WTC11 (cell line): ENCODE measurements at regions not wholly inside any gene's neighbourhood (a gene's known extent, or its start where the extent isn't known, plus 50 kb on each side); places are given as distances from the start of the nearest gene placed in this dataset.

Source experiments
- ATAC-seq: fragments of 200-7000 bp; cut with Tn5 transposase; 2 replicates; pipeline ENCODE4 v1.10.0; 2021; ENCODE audit warnings: mild to moderate bottlenecking, moderate library complexity
- CTCF ChIA-PET: fragments of 300-600 bp; sonication (Branson Sonifier 250); formaldehyde crosslinking; loops from one replicate; lab custom pipeline; 2021; ENCODE audit warnings: antibody characterized with exemption; lab: Charles Lee
- POLR2A ChIA-PET: fragments of 350-600 bp; sonication (Branson Sonifier 250); formaldehyde crosslinking; loops from one replicate; lab custom pipeline; 2021; ENCODE audit warnings: antibody characterized with exemption; lab: Charles Lee
- DNase-seq: peaks from one replicate; pipeline ENCODE4 v3.0.0; 2021; ENCODE audit warnings: low spot score
- H3K27ac Mint-ChIP-seq: 2 replicates; pipeline ENCODE4 v1.8.0; 2021; ENCODE audit warnings: mixed read lengths
- H3K27me3 Mint-ChIP-seq: 2 replicates; pipeline ENCODE4 v1.8.0; 2021; ENCODE audit warnings: low read depth, mild to moderate bottlenecking, moderate library complexity, mixed read lengths
- H3K36me3 Mint-ChIP-seq: 2 replicates; pipeline ENCODE4 v1.8.0; 2021; ENCODE audit warnings: mixed read lengths
- H3K4me1 Mint-ChIP-seq: 2 replicates; pipeline ENCODE4 v1.8.0; 2022; ENCODE audit warnings: mixed read lengths
- H3K4me3 Mint-ChIP-seq: 2 replicates; pipeline ENCODE4 v1.8.0; 2021; ENCODE audit warnings: mild to moderate bottlenecking, moderate library complexity, mixed read lengths
- H3K9me3 Mint-ChIP-seq: 2 replicates; pipeline ENCODE4 v1.8.0; 2021; ENCODE audit warnings: mixed read lengths
- AFF4 ChIP-seq: sonication (generic); formaldehyde crosslinking; IDR thresholded peaks from 2 replicates; pipeline ENCODE4 v1.8.1; 2023; ENCODE audit warnings: mild to moderate bottlenecking, missing genetic modification reagents, borderline replicate concordance
- ATF1 ChIP-seq: sonication (generic); formaldehyde crosslinking; IDR thresholded peaks from 2 replicates; pipeline ENCODE4 v1.8.1; 2023; ENCODE audit warnings: mild to moderate bottlenecking, moderate library complexity, missing genetic modification reagents
- ATF2 ChIP-seq: sonication (generic); formaldehyde crosslinking; IDR thresholded peaks from 2 replicates; pipeline ENCODE4 v1.8.1; 2022; ENCODE audit warnings: low read depth, missing genetic modification reagents, borderline replicate concordance
- CTCF ChIP-seq: fragments of 200-600 bp; IDR thresholded peaks from 2 replicates; pipeline ENCODE4 v1.8.0; 2022; ENCODE audit warnings: antibody characterized with exemption
- EMX1 ChIP-seq: fragments of 250-450 bp; sonication (Bioruptor Pico); IDR thresholded peaks from 2 replicates; pipeline ENCODE4 v1.8.0; 2021; ENCODE audit warnings: mild to moderate bottlenecking
- ETV6 ChIP-seq: sonication (generic); formaldehyde crosslinking; IDR thresholded peaks from 2 replicates; pipeline ENCODE4 v1.8.1; 2022; ENCODE audit warnings: mild to moderate bottlenecking, missing genetic modification reagents
- GABPB1 ChIP-seq: sonication (generic); formaldehyde crosslinking; IDR thresholded peaks from 2 replicates; pipeline ENCODE4 v1.8.1; 2023; ENCODE audit warnings: mild to moderate bottlenecking, missing genetic modification reagents
- GTF2I ChIP-seq: fragments of 250-450 bp; sonication (Bioruptor Pico); conservative IDR thresholded peaks from 2 replicates; pipeline ENCODE4 v1.4.0; 2021; ENCODE audit warnings: mild to moderate bottlenecking
- IRF2 ChIP-seq: sonication (generic); formaldehyde crosslinking; IDR thresholded peaks from 2 replicates; pipeline ENCODE4 v1.8.0; 2022; ENCODE audit warnings: low read depth, missing genetic modification reagents, borderline replicate concordance
- NFATC4 ChIP-seq: fragments of 250-450 bp; sonication (Bioruptor Pico); IDR thresholded peaks from 2 replicates; pipeline ENCODE4 v1.9.0; 2021; ENCODE audit warnings: mild to moderate bottlenecking
- NFYB ChIP-seq: sonication (generic); formaldehyde crosslinking; conservative IDR thresholded peaks from 2 replicates; pipeline ENCODE4 v1.8.0; 2022; ENCODE audit warnings: low read depth, missing genetic modification reagents
- NR1H2 ChIP-seq: sonication (generic); formaldehyde crosslinking; IDR thresholded peaks from 2 replicates; pipeline ENCODE4 v1.9.0; 2021; ENCODE audit warnings: mild to moderate bottlenecking, moderate library complexity, missing genetic modification reagents
- NR3C1 ChIP-seq: sonication (generic); formaldehyde crosslinking; conservative IDR thresholded peaks from 2 replicates; pipeline ENCODE4 v1.8.1; 2023; ENCODE audit warnings: low read depth, mild to moderate bottlenecking, missing genetic modification reagents
- OVOL2 ChIP-seq: fragments of 250-450 bp; sonication (Bioruptor Pico); IDR thresholded peaks from 2 replicates; pipeline ENCODE4 v1.9.0; 2021; ENCODE audit warnings: mild to moderate bottlenecking, borderline replicate concordance
- PREB ChIP-seq: sonication (generic); formaldehyde crosslinking; IDR thresholded peaks from 2 replicates; pipeline ENCODE4 v1.8.1; 2022; ENCODE audit warnings: mild to moderate bottlenecking, missing genetic modification reagents, moderate library complexity, borderline replicate concordance
- PRRX2 ChIP-seq: fragments of 250-450 bp; sonication (Bioruptor Pico); IDR thresholded peaks from 2 replicates; pipeline ENCODE4 v1.8.0; 2021; ENCODE audit warnings: mild to moderate bottlenecking
- SMAD4 ChIP-seq: sonication (generic); formaldehyde crosslinking; IDR thresholded peaks from 2 replicates; pipeline ENCODE4 v1.8.0; 2022; ENCODE audit warnings: mild to moderate bottlenecking, missing genetic modification reagents
- TEAD4 ChIP-seq: sonication (generic); formaldehyde crosslinking; IDR thresholded peaks from 2 replicates; pipeline ENCODE4 v1.8.0; 2022; ENCODE audit warnings: mild to moderate bottlenecking, missing genetic modification reagents
- ZMAT4 ChIP-seq: fragments of 250-450 bp; sonication (Bioruptor Pico); IDR thresholded peaks from 2 replicates; pipeline ENCODE4 v1.9.0; 2021; ENCODE audit warnings: mild to moderate bottlenecking
- ZNF263 ChIP-seq: sonication (generic); formaldehyde crosslinking; IDR thresholded peaks from 2 replicates; pipeline ENCODE4 v1.8.1; 2022; ENCODE audit warnings: low read depth, mild to moderate bottlenecking, moderate library complexity, missing genetic modification reagents
- ZNF423 ChIP-seq: fragments of 250-450 bp; sonication (Bioruptor Pico); IDR thresholded peaks from 2 replicates; pipeline ENCODE4 v2.1.2; 2022; ENCODE audit warnings: mild to moderate bottlenecking, moderate library complexity
- ZNF425 ChIP-seq: fragments of 250-450 bp; sonication (Bioruptor Pico); conservative IDR thresholded peaks from 2 replicates; pipeline ENCODE4 v1.9.0; 2021; ENCODE audit warnings: mild to moderate bottlenecking
- ZSCAN18 ChIP-seq: fragments of 250-450 bp; sonication (Bioruptor Pico); IDR thresholded peaks from 2 replicates; pipeline ENCODE4 v2.1.2; 2022; ENCODE audit warnings: mild to moderate bottlenecking, moderate library complexity

- peaks cover 6% of the 10 kb centered on the region; the same call in 1 of the 2 replicates for H3K9me3 Mint-ChIP-seq
- DNase-seq = no peak
- H3K27me3 Mint-ChIP-seq = peaks cover 3% of the 10 kb centered on the region; the same call in 1 of the 2 replicates
- TF ChIP-seq NR1H2 (CRISPR knock-in tag) (no peak), ATF1 (no peak), SMAD4 (CRISPR knock-in tag) (no peak), ZMAT4 (CRISPR knock-in tag) (no peak), ZNF263 (no peak), NFATC4 (CRISPR knock-in tag) (no peak), ZNF423 (CRISPR knock-in tag) (no peak), ZSCAN18 (CRISPR knock-in tag) (no peak), GABPB1 (CRISPR knock-in tag) (no peak), AFF4 (no peak), IRF2 (CRISPR knock-in tag) (no peak)
- peaks cover 3% of the 10 kb centered on the region for H3K4me1 Mint-ChIP-seq
- ChIA-PET CTCF (no interaction called here), POLR2A (no interaction called here)
- no peaks in the 10 kb centered on the region for H3K36me3 Mint-ChIP-seq
- no peak overlapping the region for H3K27ac Mint-ChIP-seq
- no peak overlapping the region for H3K4me3 Mint-ChIP-seq
- ATAC-seq = no peak
Measured at GRCh38 chr13:103521532-103521931, 455.3 kb upstream of the SLC10A2 start.

- H3K4me3 Mint-ChIP-seq = no peak overlapping the region
- ChIA-PET CTCF (no interaction called here), POLR2A (no interaction called here)
- H3K27me3 Mint-ChIP-seq = peaks cover 3% of the 10 kb centered on the region; the same call in 1 of the 2 replicates
- no peaks in the 10 kb centered on the region for H3K36me3 Mint-ChIP-seq
- DNase-seq (no peak), ATAC-seq (no peak)
- H3K4me1 Mint-ChIP-seq = peaks cover 10% of the 10 kb centered on the region
- peaks cover 5% of the 10 kb centered on the region; the same call in 1 of the 2 replicates for H3K9me3 Mint-ChIP-seq
- H3K27ac Mint-ChIP-seq = no peak overlapping the region
- TF ChIP-seq EMX1 (CRISPR knock-in tag) (no peak), ATF2 (CRISPR knock-in tag) (no peak), NFATC4 (CRISPR knock-in tag) (no peak), GTF2I (CRISPR knock-in tag) (no peak), ZNF425 (no peak), ETV6 (CRISPR knock-in tag) (no peak), PREB (CRISPR knock-in tag) (no peak), PRRX2 (no peak), OVOL2 (CRISPR knock-in tag) (no peak), NR3C1 (CRISPR knock-in tag) (no peak), NFYB (CRISPR knock-in tag) (no peak), CTCF (no peak), TEAD4 (CRISPR knock-in tag) (no peak)
Measured at GRCh38 chr13:103517768-103518102, 451.5 kb upstream of the SLC10A2 start.
